Coronary artery (tissue), 2 donors: ENCODE measurements at regions not wholly inside any gene's neighbourhood (a gene's known extent, or its start where the extent isn't known, plus 50 kb on each side); places are given as distances from the start of the nearest gene placed in this dataset.

Experiments used
- DNase-seq: peaks from one replicate; pipeline ENCODE4 v3.0.0-alpha.2; 2017; ENCODE audit warnings: low spot score
- H3K27ac ChIP-seq, 2 donors: fragments of 200-600 bp; sonication (generic); one replicate each; pipeline ENCODE4 v1.5.1; 2016 to 2019
- H3K4me3 ChIP-seq: fragments of 200-600 bp; sonication (generic); 2 replicates; pipeline ENCODE4 v1.5.1; 2016; ENCODE audit warnings: mild to moderate bottlenecking, moderate library complexity
- CTCF ChIP-seq: fragments of 200-600 bp; sonication (generic); IDR thresholded peaks from one replicate; pipeline ENCODE4 v1.5.1; 2019; ENCODE audit warnings: antibody characterized with exemption

DNA sequence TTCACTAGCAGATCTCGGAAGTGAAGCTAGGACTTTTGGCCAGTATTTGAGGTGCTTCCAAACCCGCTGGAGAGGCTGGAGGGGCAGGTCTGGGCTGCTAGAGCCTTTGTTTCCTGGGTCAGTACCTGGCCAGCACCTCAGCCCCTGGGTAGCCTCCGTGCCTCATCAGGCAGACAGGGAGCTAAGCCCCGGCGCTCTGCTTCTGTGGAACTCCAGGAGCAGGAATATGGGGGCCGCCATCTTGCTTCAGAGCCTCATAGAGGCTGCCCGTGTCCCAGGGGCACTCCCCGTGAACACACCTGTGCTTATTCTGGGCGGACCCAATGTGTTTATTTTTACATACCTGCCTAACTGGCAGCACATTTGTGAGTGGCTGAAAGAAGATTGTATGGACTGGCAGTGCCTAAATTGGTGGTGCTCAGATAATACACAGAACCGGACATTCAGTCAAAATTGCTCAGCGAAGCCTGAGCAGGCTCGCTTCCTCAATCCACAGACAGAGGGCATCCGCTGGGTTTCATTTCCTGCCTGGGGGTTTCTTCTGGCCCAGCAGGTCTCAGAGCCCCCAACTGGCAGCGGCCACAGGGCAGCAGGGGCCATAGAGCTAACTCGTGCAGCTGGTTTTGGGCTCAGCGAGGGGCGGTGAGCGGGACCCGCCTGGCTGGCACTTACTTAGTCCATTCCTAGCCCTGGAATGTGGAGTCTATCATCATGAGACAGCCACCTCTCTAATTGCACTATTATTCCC lies 176.8 kb upstream of the ALKAL2 start:
- Histone ChIP-seq H3K4me3 (no peak overlapping the region), H3K27ac (no peak overlapping the region)
- TF ChIP-seq CTCF, result no peak
- no peak for DNase-seq

DNA sequence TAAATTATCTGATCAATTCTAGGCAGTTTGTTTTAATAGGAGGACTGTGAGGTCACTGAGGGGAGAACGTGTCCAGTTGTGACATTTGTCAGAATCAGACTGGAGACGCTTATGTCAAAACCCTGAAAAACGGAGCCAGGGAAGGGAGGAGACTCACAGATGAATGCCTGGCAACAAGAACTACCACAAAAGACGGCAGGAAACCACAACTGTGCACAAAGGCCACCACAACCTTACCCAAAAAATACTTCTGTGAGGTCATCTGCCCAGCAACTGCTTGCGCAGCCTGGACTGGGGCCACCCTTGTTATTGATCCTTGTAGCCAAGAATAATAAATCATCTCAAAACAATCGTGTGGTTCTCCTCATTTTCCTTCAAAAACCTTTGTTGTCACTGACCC lies 173.0 kb upstream of the ALKAL2 start:
- H3K4me3 ChIP-seq, result no peak overlapping the region
- H3K27ac ChIP-seq, result no peak overlapping the region
- no peak for DNase-seq
- no peak for TF ChIP-seq CTCF

- TF ChIP-seq CTCF, result no peak
- DNase-seq, result no peak
- no peak overlapping the region for H3K27ac ChIP-seq
- no peak overlapping the region for H3K4me3 ChIP-seq
Measured at GRCh38 chr2:459931-460330, 172.0 kb upstream of the ALKAL2 start.

- no peak for TF ChIP-seq CTCF
- Histone ChIP-seq H3K4me3 (no peak overlapping the region), H3K27ac (no peak overlapping the region)
- no peak for DNase-seq
Measured at GRCh38 chr2:458425-458815, 170.5 kb upstream of the ALKAL2 start.

DNA sequence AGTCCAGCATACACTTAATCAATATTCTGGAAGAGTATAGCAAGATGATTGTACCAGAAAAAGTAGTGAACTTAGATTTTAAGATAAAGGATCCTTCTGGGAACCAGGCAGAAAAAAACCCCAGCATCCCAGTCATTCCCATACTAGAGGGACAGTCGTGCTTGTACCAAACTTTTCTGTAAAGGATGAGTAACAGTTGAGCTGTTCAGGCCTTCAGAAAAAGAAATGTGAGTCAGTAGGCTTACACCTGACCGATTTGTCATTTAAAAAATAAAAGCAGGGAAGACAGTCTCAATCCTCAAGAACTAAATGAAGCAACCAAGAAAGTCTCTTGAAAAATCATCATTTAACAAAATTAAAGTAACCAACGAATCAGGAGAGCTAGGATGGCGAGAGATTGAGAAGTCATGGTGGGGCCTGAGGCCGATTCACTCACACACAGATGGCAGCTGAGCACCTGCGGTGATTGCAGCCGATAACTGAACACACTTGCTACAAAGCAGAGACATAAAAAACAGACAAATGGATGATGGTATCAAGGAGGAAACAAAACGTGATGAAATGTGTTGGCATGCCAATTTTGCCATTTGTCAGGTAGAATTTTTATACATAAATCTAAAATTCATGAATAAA lies 170.0 kb upstream of the ALKAL2 start:
- no peak for DNase-seq
- TF ChIP-seq CTCF, result no peak
- Histone ChIP-seq H3K4me3 (no peak overlapping the region), H3K27ac (no peak overlapping the region)

- no peak for DNase-seq
- Histone ChIP-seq H3K4me3 (no peak overlapping the region), H3K27ac (no peak overlapping the region)
- TF ChIP-seq CTCF, result no peak
Measured at GRCh38 chr2:457262-457661, 169.4 kb upstream of the ALKAL2 start.

DNA sequence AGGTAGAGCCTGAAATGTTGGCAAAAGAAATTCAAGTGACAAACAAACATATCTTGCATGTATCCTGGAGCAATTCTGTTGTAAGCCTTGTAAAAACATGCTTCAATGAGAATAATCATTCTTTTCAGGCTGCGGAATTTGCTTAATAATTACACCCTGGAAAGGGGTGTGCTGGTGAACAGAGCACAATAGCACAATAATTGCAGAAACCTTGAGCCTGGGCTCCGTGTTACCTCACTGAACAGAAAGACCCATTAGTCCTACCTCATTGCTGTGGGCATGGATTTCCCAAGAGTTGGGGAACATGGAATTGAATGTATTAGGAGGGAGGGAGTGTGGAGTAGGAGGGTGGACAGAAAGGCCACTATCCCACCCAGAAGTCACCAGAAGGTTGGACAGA lies 168.0 kb upstream of the ALKAL2 start:
- no peak overlapping the region for H3K4me3 ChIP-seq
- DNase-seq, result no peak
- TF ChIP-seq CTCF, result no peak
- H3K27ac ChIP-seq, result no peak overlapping the region
